AG09319 (cell line): ENCODE measurements at regions not wholly inside any gene's neighbourhood (a gene's known extent, or its start where the extent isn't known, plus 50 kb on each side); places are given as distances from the start of the nearest gene placed in this dataset.
"Not testable (repeated sequence)": the region's sequence is repeated elsewhere in the genome, so short reads cannot be mapped to it uniquely, and the experiment has no call there.

ENCODE experiments used
- DNase-seq: peaks from one replicate; pipeline ENCODE4 v3.0.0-alpha.2; 2010; ENCODE audit warnings: low read depth; ENCODE audit errors: extremely low read depth
- CTCF ChIP-seq: IDR thresholded peaks from 2 replicates; pipeline ENCODE4 v1.5.1; 2011; ENCODE audit warnings: low read depth, mild to moderate bottlenecking, inconsistent platforms, low read length, moderate library complexity

- no peak for DNase-seq
- no peak for TF ChIP-seq CTCF
Measured at GRCh38 chr12:89826468-89826867, 117.8 kb upstream of the ATP2B1 start.

- DNase-seq, result no peak
- no peak; the same call in 1 of the 2 replicates for TF ChIP-seq CTCF
Measured at GRCh38 chr12:89825591-89826449, 117.2 kb upstream of the ATP2B1 start.

GRCh38 chr12:89824822-89825221 is 116.2 kb upstream of the ATP2B1 start:
- DNase-seq, result no peak
- TF ChIP-seq CTCF, result no peak

- not testable (repeated sequence) for DNase-seq
Measured at GRCh38 chr12:89822992-89823391, 114.4 kb upstream of the ATP2B1 start.

GRCh38 chr12:89821896-89822295 is 113.3 kb upstream of the ATP2B1 start:
- DNase-seq, result no peak
- TF ChIP-seq CTCF, result no peak

GRCh38 chr12:89817501-89818226 is 109.0 kb upstream of the ATP2B1 start:
- no peak for TF ChIP-seq CTCF
- DNase-seq, result no peak

- DNase-seq, result no peak
- TF ChIP-seq CTCF, result no peak
Measured at GRCh38 chr12:89815225-89815624, 106.6 kb upstream of the ATP2B1 start.
